ENCODE measurements at regions not wholly inside any gene's neighbourhood (a gene's known extent, or its start where the extent isn't known, plus 50 kb on each side); places are given as distances from the start of the nearest gene placed in this dataset.

DNA sequence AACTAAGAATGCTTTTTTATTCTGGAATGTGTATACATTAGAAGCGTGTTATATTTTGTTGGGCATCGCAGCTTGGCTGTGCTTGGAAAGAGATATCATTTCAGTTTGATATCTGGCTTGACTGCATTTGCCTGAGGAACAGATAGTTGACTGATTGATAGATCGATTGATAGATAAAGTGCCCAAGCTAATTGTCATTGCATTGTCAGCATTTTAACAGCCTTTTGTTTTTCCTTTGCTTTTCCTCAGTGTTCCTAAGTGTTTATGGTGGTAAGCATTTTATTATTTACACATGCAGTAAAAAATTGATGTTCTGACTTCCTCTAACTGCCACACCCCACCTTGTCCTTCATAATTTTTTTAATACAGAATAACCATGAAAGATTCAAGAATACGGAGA is 180.9 kb upstream of the GRIK2 start:
- TF ChIP-seq, protein P1, sequence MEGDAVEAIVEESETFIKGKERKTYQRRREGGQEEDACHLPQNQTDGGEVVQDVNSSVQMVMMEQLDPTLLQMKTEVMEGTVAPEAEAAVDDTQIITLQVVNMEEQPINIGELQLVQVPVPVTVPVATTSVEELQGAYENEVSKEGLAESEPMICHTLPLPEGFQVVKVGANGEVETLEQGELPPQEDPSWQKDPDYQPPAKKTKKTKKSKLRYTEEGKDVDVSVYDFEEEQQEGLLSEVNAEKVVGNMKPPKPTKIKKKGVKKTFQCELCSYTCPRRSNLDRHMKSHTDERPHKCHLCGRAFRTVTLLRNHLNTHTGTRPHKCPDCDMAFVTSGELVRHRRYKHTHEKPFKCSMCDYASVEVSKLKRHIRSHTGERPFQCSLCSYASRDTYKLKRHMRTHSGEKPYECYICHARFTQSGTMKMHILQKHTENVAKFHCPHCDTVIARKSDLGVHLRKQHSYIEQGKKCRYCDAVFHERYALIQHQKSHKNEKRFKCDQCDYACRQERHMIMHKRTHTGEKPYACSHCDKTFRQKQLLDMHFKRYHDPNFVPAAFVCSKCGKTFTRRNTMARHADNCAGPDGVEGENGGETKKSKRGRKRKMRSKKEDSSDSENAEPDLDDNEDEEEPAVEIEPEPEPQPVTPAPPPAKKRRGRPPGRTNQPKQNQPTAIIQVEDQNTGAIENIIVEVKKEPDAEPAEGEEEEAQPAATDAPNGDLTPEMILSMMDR (IDR thresholded peaks at IDR 0.05), result no peak
- no peak for TF ChIP-seq EZH2 (IDR thresholded peaks at IDR 0.05; ENCODE audit: borderline replicate concordance, insufficient read depth, low read depth, low read length, poor library complexity, severe bottlenecking)

Measured in B cell (primary cell).